A673 (cell line): ENCODE measurements at regions not wholly inside any gene's neighbourhood (a gene's known extent, or its start where the extent isn't known, plus 50 kb on each side); places are given as distances from the start of the nearest gene placed in this dataset.
"Not testable (repeated sequence)": the region's sequence is repeated elsewhere in the genome, so short reads cannot be mapped to it uniquely, and the experiment has no call there.

ENCODE experiments used
- BruUV-seq: library from RNA; stranded (reverse); fragments of 400-500 nt; replicated peaks from 2 replicates; lab custom pipeline; 2021; lab: Mats Ljungman, UMichigan
- CTCF ChIA-PET: fragments of 300-600 bp; sonication (Branson Sonifier 250); formaldehyde crosslinking; loops from one replicate; lab custom pipeline; 2022; ENCODE audit warnings: antibody characterized with exemption; lab: Charles Lee
- POLR2A ChIA-PET: fragments of 300-600 bp; sonication (Branson Sonifier 250); formaldehyde crosslinking; loops from one replicate; lab custom pipeline; 2022; ENCODE audit warnings: antibody characterized with exemption; ENCODE audit not compliant: low non-redundant PET; lab: Charles Lee
- DNase-seq: peaks from one replicate; pipeline ENCODE4 v3.0.0-alpha.2; 2015; ENCODE audit warnings: low spot score
- H3K27ac ChIP-seq: fragments of 200-600 bp; sonication (generic); 2 replicates; pipeline ENCODE4 v1.5.1; 2016; ENCODE audit warnings: mixed run types, low read depth, mild to moderate bottlenecking, mixed read lengths, antibody characterized with exemption, low read length; ENCODE audit not compliant: poor library complexity, severe bottlenecking
- H3K27me3 ChIP-seq: fragments of 200-600 bp; sonication (generic); replicated peaks from 2 replicates; pipeline ENCODE4 v1.6.1; 2017; ENCODE audit warnings: mixed run types, low read depth, mild to moderate bottlenecking, mixed read lengths, antibody characterized with exemption, low read length; ENCODE audit not compliant: insufficient read depth, poor library complexity
- H3K36me3 ChIP-seq: fragments of 200-600 bp; sonication (generic); 2 replicates; pipeline ENCODE4 v1.6.1; 2016; ENCODE audit warnings: mixed run types, mild to moderate bottlenecking, mixed read lengths, antibody characterized with exemption, low read length; ENCODE audit not compliant: insufficient read depth, poor library complexity, severe bottlenecking
- H3K4me1 ChIP-seq: fragments of 200-600 bp; sonication (generic); 2 replicates; pipeline ENCODE4 v1.6.1; 2017; ENCODE audit warnings: mixed run types, mild to moderate bottlenecking, mixed read lengths, antibody characterized with exemption, low read length; ENCODE audit not compliant: insufficient read depth, poor library complexity, severe bottlenecking
- H3K4me3 ChIP-seq: fragments of 200-600 bp; sonication (generic); 2 replicates; pipeline ENCODE4 v1.5.1; 2016; ENCODE audit warnings: low read depth, mixed run types, mild to moderate bottlenecking, mixed read lengths, low read length; ENCODE audit not compliant: poor library complexity, severe bottlenecking
- H3K9me3 ChIP-seq: fragments of 200-600 bp; sonication (generic); 2 replicates; pipeline ENCODE4 v1.6.1; 2016; ENCODE audit warnings: mixed run types, low read depth, mild to moderate bottlenecking, mixed read lengths, antibody characterized with exemption, low read length; ENCODE audit not compliant: poor library complexity, severe bottlenecking
- EZH2 ChIP-seq: fragments of 200-600 bp; sonication (generic); IDR thresholded peaks from 2 replicates; pipeline ENCODE4 v1.6.1; 2017; ENCODE audit warnings: borderline replicate concordance, low read depth, mild to moderate bottlenecking, mixed read lengths, antibody characterized with exemption, low read length; ENCODE audit not compliant: poor library complexity, severe bottlenecking
- intact Hi-C: fragments of 100-400 bp; cut with micrococcal nuclease; formaldehyde crosslinking; loops from one replicate; pipeline ENCODE4 v1.10.0; 2022; ENCODE audit not compliant: unreplicated experiment
- TF ChIP-seq, protein P1 (sequence below): fragments of 300-800, 200-600 bp; sonication (generic); conservative IDR thresholded peaks from 2 replicates; pipeline ENCODE4 v1.5.1; 2017; ENCODE audit warnings: low read depth, mild to moderate bottlenecking, antibody characterized with exemption, low read length, moderate library complexity, mixed read lengths

GRCh38 chr6:109879521-109879920, 98.6 kb upstream of the GPR6 start:
- Histone ChIP-seq H3K27me3 (no peaks in the 10 kb centered on the region), H3K4me1 (no peaks in the 10 kb centered on the region), H3K4me3 (no peak overlapping the region), H3K27ac (no peak overlapping the region), H3K9me3 (no peaks in the 10 kb centered on the region), H3K36me3 (no peaks in the 10 kb centered on the region)
- no TSS peak for BruUV-seq
- intact Hi-C loops, result no loop called here
- TF ChIP-seq EZH2, result no peak
- TF ChIP-seq, protein P1, sequence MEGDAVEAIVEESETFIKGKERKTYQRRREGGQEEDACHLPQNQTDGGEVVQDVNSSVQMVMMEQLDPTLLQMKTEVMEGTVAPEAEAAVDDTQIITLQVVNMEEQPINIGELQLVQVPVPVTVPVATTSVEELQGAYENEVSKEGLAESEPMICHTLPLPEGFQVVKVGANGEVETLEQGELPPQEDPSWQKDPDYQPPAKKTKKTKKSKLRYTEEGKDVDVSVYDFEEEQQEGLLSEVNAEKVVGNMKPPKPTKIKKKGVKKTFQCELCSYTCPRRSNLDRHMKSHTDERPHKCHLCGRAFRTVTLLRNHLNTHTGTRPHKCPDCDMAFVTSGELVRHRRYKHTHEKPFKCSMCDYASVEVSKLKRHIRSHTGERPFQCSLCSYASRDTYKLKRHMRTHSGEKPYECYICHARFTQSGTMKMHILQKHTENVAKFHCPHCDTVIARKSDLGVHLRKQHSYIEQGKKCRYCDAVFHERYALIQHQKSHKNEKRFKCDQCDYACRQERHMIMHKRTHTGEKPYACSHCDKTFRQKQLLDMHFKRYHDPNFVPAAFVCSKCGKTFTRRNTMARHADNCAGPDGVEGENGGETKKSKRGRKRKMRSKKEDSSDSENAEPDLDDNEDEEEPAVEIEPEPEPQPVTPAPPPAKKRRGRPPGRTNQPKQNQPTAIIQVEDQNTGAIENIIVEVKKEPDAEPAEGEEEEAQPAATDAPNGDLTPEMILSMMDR, result no peak
- CTCF ChIA-PET, result no interaction called here
- POLR2A ChIA-PET, result no interaction called here
- DNase-seq, result no peak

- H3K36me3 ChIP-seq, H3K9me3 ChIP-seq, intact Hi-C loops, H3K4me1 ChIP-seq, DNase-seq, CTCF ChIA-PET, H3K4me3 ChIP-seq, H3K27ac ChIP-seq, H3K27me3 ChIP-seq, POLR2A ChIA-PET, BruUV-seq: not testable (repeated sequence)
Measured at GRCh38 chr6:109881069-109881468, 97.0 kb upstream of the GPR6 start.

DNA sequence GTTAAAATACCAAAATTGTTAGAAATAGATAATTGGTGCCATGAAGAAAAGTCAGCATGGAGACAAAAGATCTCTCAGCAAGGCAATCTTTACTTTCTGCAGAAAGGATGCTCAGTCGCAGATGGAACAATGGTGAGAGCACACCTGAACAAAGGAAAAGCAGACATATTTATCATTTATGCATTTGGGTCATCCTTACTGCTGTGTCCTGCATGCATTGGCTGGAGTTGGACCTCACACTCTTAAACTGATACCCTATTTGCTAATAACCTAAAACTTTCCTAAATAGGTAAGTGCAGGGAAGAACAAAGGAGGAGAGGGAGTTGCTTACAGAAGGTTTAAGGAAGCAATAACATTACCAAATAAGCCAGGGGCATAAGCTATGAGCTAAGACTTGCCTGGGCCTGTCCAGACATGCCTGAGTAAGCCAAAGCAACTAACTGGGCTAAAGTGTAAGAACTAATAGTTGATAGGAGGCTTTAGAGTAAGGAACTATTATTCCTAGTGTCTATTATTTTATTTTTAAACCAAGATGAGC, 96.1 kb upstream of the GPR6 start:
- H3K4me3 ChIP-seq, H3K4me1 ChIP-seq, DNase-seq, H3K36me3 ChIP-seq, intact Hi-C loops, H3K9me3 ChIP-seq, POLR2A ChIA-PET, H3K27ac ChIP-seq, BruUV-seq, CTCF ChIA-PET, H3K27me3 ChIP-seq: not testable (repeated sequence)

DNA sequence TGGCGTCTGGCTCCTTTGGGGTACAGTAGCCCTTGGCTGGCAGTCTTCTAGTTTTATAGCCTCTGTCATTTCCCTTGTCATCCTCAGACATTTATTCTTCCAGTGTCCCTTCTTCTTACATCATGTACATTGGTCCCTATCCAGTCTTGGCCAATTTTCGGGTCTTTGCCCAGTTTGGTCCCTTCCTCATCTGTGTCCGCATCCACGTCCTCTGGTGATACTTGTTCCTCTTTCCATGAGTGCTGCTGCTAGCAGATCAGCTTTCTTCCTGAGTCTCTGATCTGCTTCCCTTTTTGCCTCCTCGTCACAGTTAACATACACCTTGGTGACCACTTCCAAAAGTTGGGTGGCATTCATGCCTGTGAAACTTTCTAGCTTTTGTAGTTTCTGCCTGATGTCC, 86.2 kb upstream of the GPR6 start:
- H3K4me1 ChIP-seq, result no peaks in the 10 kb centered on the region
- CTCF ChIA-PET, result no interaction called here
- DNase-seq, result no peak
- intact Hi-C loops, result no loop called here
- H3K4me3 ChIP-seq, result no peak overlapping the region
- no peaks in the 10 kb centered on the region for H3K9me3 ChIP-seq
- no peak for TF ChIP-seq EZH2
- TF ChIP-seq, protein P1, result no peak
- no peaks in the 10 kb centered on the region for H3K27me3 ChIP-seq
- POLR2A ChIA-PET, result no interaction called here
- no peaks in the 10 kb centered on the region for H3K36me3 ChIP-seq
- BruUV-seq, result no TSS peak
- H3K27ac ChIP-seq, result no peak overlapping the region
